ENCODE measurements at regions not wholly inside any gene's neighbourhood (a gene's known extent, or its start where the extent isn't known, plus 50 kb on each side); places are given as distances from the start of the nearest gene placed in this dataset.
"Not testable (repeated sequence)": the region's sequence is repeated elsewhere in the genome, so short reads cannot be mapped to it uniquely, and the experiment has no call there.

- Histone ChIP-seq H3K36me3 (ENCODE audit: control insufficient read depth, insufficient read depth, low read length) (no peaks in the 10 kb centered on the region), H3K79me2 (ENCODE audit: control insufficient read depth, insufficient read depth, low read length) (no peaks in the 10 kb centered on the region), H3K9me3 (ENCODE audit: control insufficient read depth, insufficient read depth, low read depth, low read length) (no peaks in the 10 kb centered on the region), H3K27ac (ENCODE audit: insufficient read depth, low read length) (no peak overlapping the region), H2AFZ (ENCODE audit: low read length) (no peak overlapping the region), H4K20me1 (ENCODE audit: control insufficient read depth, extremely low read depth, insufficient read depth, low read length) (no peaks in the 10 kb centered on the region), H3K4me2 (ENCODE audit: extremely low read depth, insufficient read depth, low read length) (no peak overlapping the region), H3K4me1 (ENCODE audit: control insufficient read depth, extremely low read depth, insufficient read depth, low read length) (no peaks in the 10 kb centered on the region), H3K9ac (ENCODE audit: insufficient read depth, low read length) (no peak overlapping the region), H3K27me3 (ENCODE audit: control insufficient read depth, insufficient read depth, low read length) (no peaks in the 10 kb centered on the region), H3K4me3 (replicated peaks in 1 of 4; ENCODE audit: control extremely low read depth in 1 of 4, insufficient read depth in 1 of 4, low read depth in 3 of 4, low read length in 4 of 4) (no peak overlapping the region)
- TF ChIP-seq CTCF (conservative IDR thresholded peaks at IDR 0.05 in 1 of 2, IDR thresholded peaks at IDR 0.05 in 1 of 2; ENCODE audit: low read depth in 1 of 2, low read length in 2 of 2) (no peak), EZH2 (IDR thresholded peaks at IDR 0.05; ENCODE audit: low read length, missing control alignments) (no peak)
- DNase-seq (ENCODE audit: low read depth in 2 of 2) = no peak
These were observed 129.9 kb upstream of the RMP24 start for GRCh38 chr18:35842536-35842935.

DNA sequence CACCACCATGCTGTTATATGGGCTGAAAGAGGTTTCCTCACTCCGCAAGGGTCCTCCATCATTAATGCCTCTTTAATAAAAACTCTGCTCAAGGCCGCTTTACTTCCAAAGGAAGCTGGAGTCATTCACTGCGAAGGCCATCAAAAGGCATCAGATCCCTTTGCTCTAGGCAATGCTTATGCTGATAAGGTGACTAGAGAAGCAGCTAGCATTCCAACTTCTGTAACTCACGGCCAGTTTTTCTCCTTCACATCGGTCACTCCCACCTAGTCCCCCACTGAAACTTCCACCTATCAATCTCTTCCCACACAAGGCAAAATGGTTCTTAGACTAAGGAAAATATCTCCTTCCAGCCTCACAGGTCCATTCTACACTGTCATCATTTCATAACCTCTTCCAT is 124.2 kb upstream of the RMP24 start:
- H3K4me2 ChIP-seq (ENCODE audit: extremely low read depth, insufficient read depth, low read length); H3K9me3 ChIP-seq (ENCODE audit: control insufficient read depth, insufficient read depth, low read depth, low read length); H3K27me3 ChIP-seq (ENCODE audit: control insufficient read depth, insufficient read depth, low read length); H3K79me2 ChIP-seq (ENCODE audit: control insufficient read depth, insufficient read depth, low read length); H3K27ac ChIP-seq (ENCODE audit: insufficient read depth, low read length); H3K36me3 ChIP-seq (ENCODE audit: control insufficient read depth, insufficient read depth, low read length); H3K4me1 ChIP-seq (ENCODE audit: control insufficient read depth, extremely low read depth, insufficient read depth, low read length); H3K9ac ChIP-seq (ENCODE audit: insufficient read depth, low read length); H4K20me1 ChIP-seq (ENCODE audit: control insufficient read depth, extremely low read depth, insufficient read depth, low read length); DNase-seq (ENCODE audit: low read depth in 2 of 2); H2AFZ ChIP-seq (ENCODE audit: low read length); H3K4me3 ChIP-seq (replicated peaks in 1 of 4; ENCODE audit: control extremely low read depth in 1 of 4, insufficient read depth in 1 of 4, low read depth in 3 of 4, low read length in 4 of 4): not testable (repeated sequence)

DNA sequence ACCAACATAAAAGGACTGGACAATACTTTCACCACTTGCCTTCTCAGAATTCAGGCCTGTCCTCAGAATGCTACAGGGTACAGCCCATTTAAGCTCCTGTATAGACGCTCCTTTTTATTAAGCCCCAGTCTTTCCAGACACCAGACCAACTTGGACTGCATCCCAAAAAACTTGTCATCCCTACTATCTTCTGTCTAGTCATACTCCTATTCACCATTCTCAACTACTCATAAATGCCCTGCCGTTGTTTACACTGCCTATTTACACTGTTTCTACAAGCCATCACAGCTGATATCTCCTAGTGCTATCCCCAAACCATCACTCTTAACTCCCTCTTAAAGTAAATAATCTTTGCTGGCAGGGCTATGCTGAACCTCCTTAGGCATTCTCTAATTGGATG is 123.2 kb upstream of the RMP24 start:
- not testable (repeated sequence) for H3K27me3 ChIP-seq (ENCODE audit: control insufficient read depth, insufficient read depth, low read length); H3K4me2 ChIP-seq (ENCODE audit: extremely low read depth, insufficient read depth, low read length)

DNA sequence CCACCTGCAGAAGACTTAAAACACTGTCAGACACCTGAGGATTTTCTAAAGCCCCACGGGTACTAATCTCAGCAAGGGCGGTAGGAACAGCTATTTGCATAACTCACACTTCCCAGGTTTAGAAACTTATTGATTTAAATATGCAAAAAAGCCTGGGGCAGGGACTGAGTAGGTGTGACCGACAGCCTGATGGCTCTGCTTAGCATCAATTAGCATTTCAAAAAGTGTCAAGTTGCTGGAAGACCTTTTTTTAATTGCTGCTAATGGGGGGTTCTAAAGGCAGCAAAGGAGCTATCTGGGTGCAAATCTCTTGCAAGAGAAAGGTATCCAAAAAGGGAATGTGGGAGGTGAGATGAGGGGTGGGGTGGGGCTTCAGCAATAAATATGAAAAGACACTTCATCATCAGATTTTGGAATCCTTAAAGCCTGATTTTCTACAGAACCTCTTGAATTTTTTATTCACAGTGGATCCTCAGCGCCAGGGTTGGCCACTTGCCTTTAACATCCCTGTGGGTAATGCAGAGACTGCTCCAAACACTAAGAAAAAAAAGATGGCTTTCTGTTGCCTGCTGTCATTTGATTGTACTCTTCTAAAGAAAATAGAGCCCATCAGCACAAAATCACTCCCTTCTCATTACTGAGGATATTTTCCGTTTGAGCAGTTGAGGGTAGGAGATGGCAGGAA is 121.1 kb upstream of the RMP24 start:
- DNase-seq (ENCODE audit: low read depth in 2 of 2) = no peak
- Histone ChIP-seq H3K79me2 (ENCODE audit: control insufficient read depth, insufficient read depth, low read length) (no peaks in the 10 kb centered on the region), H3K27me3 (ENCODE audit: control insufficient read depth, insufficient read depth, low read length) (no peaks in the 10 kb centered on the region), H4K20me1 (ENCODE audit: control insufficient read depth, extremely low read depth, insufficient read depth, low read length) (no peaks in the 10 kb centered on the region), H3K36me3 (ENCODE audit: control insufficient read depth, insufficient read depth, low read length) (no peaks in the 10 kb centered on the region), H3K27ac (ENCODE audit: insufficient read depth, low read length) (no peak overlapping the region), H3K4me1 (ENCODE audit: control insufficient read depth, extremely low read depth, insufficient read depth, low read length) (no peaks in the 10 kb centered on the region), H3K4me2 (ENCODE audit: extremely low read depth, insufficient read depth, low read length) (no peak overlapping the region), H2AFZ (ENCODE audit: low read length) (no peak overlapping the region), H3K9me3 (ENCODE audit: control insufficient read depth, insufficient read depth, low read depth, low read length) (no peaks in the 10 kb centered on the region), H3K4me3 (replicated peaks in 1 of 4; ENCODE audit: control extremely low read depth in 1 of 4, insufficient read depth in 1 of 4, low read depth in 3 of 4, low read length in 4 of 4) (no peak overlapping the region), H3K9ac (ENCODE audit: insufficient read depth, low read length) (no peak overlapping the region)
- TF ChIP-seq CTCF (conservative IDR thresholded peaks at IDR 0.05 in 1 of 2, IDR thresholded peaks at IDR 0.05 in 1 of 2; ENCODE audit: low read depth in 1 of 2, low read length in 2 of 2) (no peak), EZH2 (IDR thresholded peaks at IDR 0.05; ENCODE audit: low read length, missing control alignments) (no peak)

More for the DNA sequence above, 123.2 kb upstream of the RMP24 start:
- H3K9me3 ChIP-seq (ENCODE audit: control insufficient read depth, insufficient read depth, low read depth, low read length); DNase-seq (ENCODE audit: low read depth in 2 of 2); H3K9ac ChIP-seq (ENCODE audit: insufficient read depth, low read length); H3K79me2 ChIP-seq (ENCODE audit: control insufficient read depth, insufficient read depth, low read length); H3K4me1 ChIP-seq (ENCODE audit: control insufficient read depth, extremely low read depth, insufficient read depth, low read length); H3K36me3 ChIP-seq (ENCODE audit: control insufficient read depth, insufficient read depth, low read length); H4K20me1 ChIP-seq (ENCODE audit: control insufficient read depth, extremely low read depth, insufficient read depth, low read length); H3K4me3 ChIP-seq (replicated peaks in 1 of 4; ENCODE audit: control extremely low read depth in 1 of 4, insufficient read depth in 1 of 4, low read depth in 3 of 4, low read length in 4 of 4); H3K27ac ChIP-seq (ENCODE audit: insufficient read depth, low read length); H2AFZ ChIP-seq (ENCODE audit: low read length): not testable (repeated sequence)
